ENCODE measurements at regions not wholly inside any gene's neighbourhood (a gene's known extent, or its start where the extent isn't known, plus 50 kb on each side); places are given as distances from the start of the nearest gene placed in this dataset.

- no peak overlapping the region for H3K27ac ChIP-seq (ENCODE audit: low read depth, low read length, poor library complexity, severe bottlenecking)
- CTCF ChIA-PET (ENCODE audit: unreplicated experiment): no interaction called here
- intact Hi-C loops (cut with micrococcal nuclease; ENCODE audit: unreplicated experiment): no loop called here
Observed at GRCh38 chr4:57410331-57411052, 300.3 kb upstream of the IGFBP7 start.

GRCh38 chr4:57405359-57405758 is 295.2 kb upstream of the IGFBP7 start:
- CTCF ChIA-PET (ENCODE audit: unreplicated experiment): no interaction called here

More at GRCh38 chr4:57410331-57411052, 300.3 kb upstream of the IGFBP7 start:
- no TSS peak for BruUV-seq (replicated peaks)
- H2AFZ ChIP-seq (ENCODE audit: low read length): no peak overlapping the region
- no peaks in the 10 kb centered on the region for H3K79me2 ChIP-seq (ENCODE audit: insufficient read depth, low read depth, low read length)
- H3K36me3 ChIP-seq (ENCODE audit: insufficient read depth, low read length): no peaks in the 10 kb centered on the region
- no peaks in the 10 kb centered on the region for H4K20me1 ChIP-seq (ENCODE audit: insufficient read depth, low read length)
- no peaks in the 10 kb centered on the region for H3K4me1 ChIP-seq (ENCODE audit: insufficient read depth, low read length, poor library complexity, severe bottlenecking)
- no peak for DNase-seq (ENCODE audit: low spot score)
- H3K4me2 ChIP-seq (ENCODE audit: low read length): no peak overlapping the region
- TF ChIP-seq, protein P1, sequence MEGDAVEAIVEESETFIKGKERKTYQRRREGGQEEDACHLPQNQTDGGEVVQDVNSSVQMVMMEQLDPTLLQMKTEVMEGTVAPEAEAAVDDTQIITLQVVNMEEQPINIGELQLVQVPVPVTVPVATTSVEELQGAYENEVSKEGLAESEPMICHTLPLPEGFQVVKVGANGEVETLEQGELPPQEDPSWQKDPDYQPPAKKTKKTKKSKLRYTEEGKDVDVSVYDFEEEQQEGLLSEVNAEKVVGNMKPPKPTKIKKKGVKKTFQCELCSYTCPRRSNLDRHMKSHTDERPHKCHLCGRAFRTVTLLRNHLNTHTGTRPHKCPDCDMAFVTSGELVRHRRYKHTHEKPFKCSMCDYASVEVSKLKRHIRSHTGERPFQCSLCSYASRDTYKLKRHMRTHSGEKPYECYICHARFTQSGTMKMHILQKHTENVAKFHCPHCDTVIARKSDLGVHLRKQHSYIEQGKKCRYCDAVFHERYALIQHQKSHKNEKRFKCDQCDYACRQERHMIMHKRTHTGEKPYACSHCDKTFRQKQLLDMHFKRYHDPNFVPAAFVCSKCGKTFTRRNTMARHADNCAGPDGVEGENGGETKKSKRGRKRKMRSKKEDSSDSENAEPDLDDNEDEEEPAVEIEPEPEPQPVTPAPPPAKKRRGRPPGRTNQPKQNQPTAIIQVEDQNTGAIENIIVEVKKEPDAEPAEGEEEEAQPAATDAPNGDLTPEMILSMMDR (conservative IDR thresholded peaks at IDR 0.05; ENCODE audit: low read length): no peak
- no peak for TF ChIP-seq EZH2phosphoT487 (IDR thresholded peaks at IDR 0.05; ENCODE audit: borderline replicate concordance, low read depth, low read length)
- H3K9me2 ChIP-seq (ENCODE audit: insufficient read depth, low read length): no peaks in the 10 kb centered on the region
- no peaks in the 10 kb centered on the region for H3K9me3 ChIP-seq (ENCODE audit: low read length)
- POLR2A ChIA-PET: interaction anchor here (1.2 kb wide), 1 partner anchor 17 kb away, joined by 3 read pairs; no protein-coding TSS in a partner anchor
- no peak overlapping the region for H3K4me3 ChIP-seq (ENCODE audit: low read depth, low read length, poor library complexity, severe bottlenecking)

More at GRCh38 chr4:57405359-57405758, 295.2 kb upstream of the IGFBP7 start:
- no peaks in the 10 kb centered on the region for H3K4me1 ChIP-seq (ENCODE audit: insufficient read depth, low read length, poor library complexity, severe bottlenecking)
- no peaks in the 10 kb centered on the region for H3K9me2 ChIP-seq (ENCODE audit: insufficient read depth, low read length)
- BruUV-seq (replicated peaks): no TSS peak
- DNase-seq (ENCODE audit: low spot score): no peak
- no peak overlapping the region for H3K27ac ChIP-seq (ENCODE audit: low read depth, low read length, poor library complexity, severe bottlenecking)
- POLR2A ChIA-PET: interaction anchor here (0.6 kb wide), 1 partner anchor 13 kb away, joined by 4 read pairs; no protein-coding TSS in a partner anchor
- no peaks in the 10 kb centered on the region for H3K9me3 ChIP-seq (ENCODE audit: low read length)
- no peak overlapping the region for H3K4me3 ChIP-seq (ENCODE audit: low read depth, low read length, poor library complexity, severe bottlenecking)
- no peaks in the 10 kb centered on the region for H3K79me2 ChIP-seq (ENCODE audit: insufficient read depth, low read depth, low read length)
- H2AFZ ChIP-seq (ENCODE audit: low read length): no peak overlapping the region
- H4K20me1 ChIP-seq (ENCODE audit: insufficient read depth, low read length): no peaks in the 10 kb centered on the region
- no peaks in the 10 kb centered on the region for H3K36me3 ChIP-seq (ENCODE audit: insufficient read depth, low read length)
- TF ChIP-seq EZH2phosphoT487 (IDR thresholded peaks at IDR 0.05; ENCODE audit: borderline replicate concordance, low read depth, low read length): no peak
- TF ChIP-seq, protein P1 (conservative IDR thresholded peaks at IDR 0.05; ENCODE audit: low read length): no peak
- no peak overlapping the region for H3K4me2 ChIP-seq (ENCODE audit: low read length)
- intact Hi-C loops (cut with micrococcal nuclease; ENCODE audit: unreplicated experiment): no loop called here
